ENCODE measurements at regions not wholly inside any gene's neighbourhood (a gene's known extent, or its start where the extent isn't known, plus 50 kb on each side); places are given as distances from the start of the nearest gene placed in this dataset.
"Not testable (repeated sequence)": the region's sequence is repeated elsewhere in the genome, so short reads cannot be mapped to it uniquely, and the experiment has no call there.

- DNase-seq, result no peak
Measured at GRCh38 chrX:74179990-74180389, 124.0 kb upstream of the ZCCHC13 start.

- DNase-seq, result no peak
Measured at GRCh38 chrX:74179499-74179898, 124.5 kb upstream of the ZCCHC13 start.

- DNase-seq, result peak; percentile 20
Measured at GRCh38 chrX:74179071-74179470, 124.9 kb upstream of the ZCCHC13 start.

GRCh38 chrX:74178536-74178935, 125.4 kb upstream of the ZCCHC13 start:
- DNase-seq, result no peak

GRCh38 chrX:74171465-74171864, 132.5 kb upstream of the ZCCHC13 start:
- DNase-seq, result no peak

GRCh38 chrX:74162199-74162598, 141.8 kb upstream of the ZCCHC13 start:
- DNase-seq, result no peak

- DNase-seq, result no peak
Measured at GRCh38 chrX:74160816-74161215, 143.2 kb upstream of the ZCCHC13 start.

GRCh38 chrX:74160358-74160757, 143.6 kb upstream of the ZCCHC13 start:
- DNase-seq, result no peak

- DNase-seq, result no peak
Measured at GRCh38 chrX:74147439-74147838, 156.5 kb upstream of the ZCCHC13 start.

GRCh38 chrX:74138943-74139342, 165.0 kb upstream of the ZCCHC13 start:
- no peak for DNase-seq

GRCh38 chrX:74133156-74133796, 170.7 kb upstream of the ZCCHC13 start:
- DNase-seq, result peak; percentile 55

- no peak for DNase-seq
Measured at GRCh38 chrX:74132280-74132679, 171.7 kb upstream of the ZCCHC13 start.

- peak; percentile 67 for DNase-seq
Measured at GRCh38 chrX:74119016-74119910, 184.7 kb upstream of the ZCCHC13 start.

- peak; percentile 6 for DNase-seq
Measured at GRCh38 chrX:74117962-74118902, 185.7 kb upstream of the ZCCHC13 start.

- DNase-seq, result no peak
Measured at GRCh38 chrX:74111245-74111644, 192.7 kb upstream of the ZCCHC13 start.

- no peak for DNase-seq
Measured at GRCh38 chrX:74107666-74108065, 196.3 kb upstream of the ZCCHC13 start.

- peak; percentile 76 for DNase-seq
Measured at GRCh38 chrX:74104356-74105015, 199.5 kb upstream of the ZCCHC13 start.

- DNase-seq, result not testable (repeated sequence)
Measured at GRCh38 chrX:74098407-74098806, 205.6 kb upstream of the ZCCHC13 start.

GRCh38 chrX:74090049-74090448, 213.9 kb upstream of the ZCCHC13 start:
- DNase-seq, result no peak

- DNase-seq, result no peak
Measured at GRCh38 chrX:74085642-74086236, 218.2 kb upstream of the ZCCHC13 start.

GRCh38 chrX:74080165-74080564, 223.8 kb upstream of the ZCCHC13 start:
- no peak for DNase-seq

Data from fibroblast of skin of scalp (primary cell).